Caco-2 (cell line): ENCODE measurements at regions not wholly inside any gene's neighbourhood (a gene's known extent, or its start where the extent isn't known, plus 50 kb on each side); places are given as distances from the start of the nearest gene placed in this dataset.

Experiments used
- BruUV-seq: library from RNA; stranded (reverse); fragments of 400-500 nt; replicated peaks from 2 replicates; lab custom pipeline; 2021; lab: Mats Ljungman, UMichigan
- CTCF ChIA-PET: fragments of 300-600 bp; sonication (Branson Sonifier 250); formaldehyde crosslinking; loops from one replicate; lab custom pipeline; 2022; ENCODE audit warnings: antibody characterized with exemption; lab: Charles Lee
- POLR2A ChIA-PET: fragments of 300-600 bp; sonication (Branson Sonifier 250); formaldehyde crosslinking; loops from one replicate; lab custom pipeline; 2022; ENCODE audit warnings: antibody characterized with exemption; lab: Charles Lee
- DNase-seq, 2 experiments: peaks; one replicate each; pipeline versions ENCODE4 v3.0.0 to v3.0.0-alpha.2; 2020 to 2022
- H3K27me3 ChIP-seq: replicated peaks from 2 replicates; pipeline ENCODE4 v1.6.0; 2011; ENCODE audit warnings: low read length; ENCODE audit not compliant: control insufficient read depth, insufficient read depth
- H3K36me3 ChIP-seq: 2 replicates; pipeline ENCODE4 v1.5.1; 2011; ENCODE audit warnings: low read length; ENCODE audit not compliant: control insufficient read depth, insufficient read depth
- H3K4me1 ChIP-seq: fragments of 250-450 bp; sonication (Bioruptor Pico); 2 replicates; pipeline ENCODE4 v1.5.1; 2020; ENCODE audit warnings: mild to moderate bottlenecking
- H3K4me3 ChIP-seq: 2 replicates; pipeline ENCODE4 v1.5.1; 2011; ENCODE audit warnings: low read depth, mild to moderate bottlenecking, control low read depth, low read length
- H3K9me3 ChIP-seq: fragments of 250-450 bp; sonication (Bioruptor Pico); 2 replicates; pipeline ENCODE4 v1.5.1; 2020; ENCODE audit warnings: mild to moderate bottlenecking, moderate library complexity
- H3K27ac Mint-ChIP-seq: one replicate; pipeline ENCODE4 v1.8.0; 2022; ENCODE audit warnings: mixed read lengths; ENCODE audit not compliant: unreplicated experiment
- H3K27me3 Mint-ChIP-seq: one replicate; pipeline ENCODE4 v1.8.0; 2022; ENCODE audit warnings: mixed read lengths; ENCODE audit not compliant: insufficient read depth, unreplicated experiment
- H3K36me3 Mint-ChIP-seq: one replicate; pipeline ENCODE4 v1.8.0; 2022; ENCODE audit warnings: mild to moderate bottlenecking, mixed read lengths; ENCODE audit not compliant: insufficient read depth, unreplicated experiment
- H3K4me1 Mint-ChIP-seq: one replicate; pipeline ENCODE4 v1.8.0; 2022; ENCODE audit warnings: low read depth, mixed read lengths; ENCODE audit not compliant: unreplicated experiment
- H3K4me3 Mint-ChIP-seq: one replicate; pipeline ENCODE4 v1.8.0; 2022; ENCODE audit warnings: mild to moderate bottlenecking, moderate library complexity, mixed read lengths; ENCODE audit not compliant: unreplicated experiment
- H3K9me3 Mint-ChIP-seq: one replicate; pipeline ENCODE4 v1.8.0; 2022; ENCODE audit warnings: mixed read lengths; ENCODE audit not compliant: unreplicated experiment
- intact Hi-C: fragments of 100-400 bp; cut with micrococcal nuclease; formaldehyde crosslinking; loops from one replicate; pipeline ENCODE4 v1.10.0; 2022; ENCODE audit not compliant: unreplicated experiment
- TF ChIP-seq, protein P1 (sequence below), 2 experiments: fragments of 200-600 bp in 1 of 2; IDR thresholded peaks; 1 replicate in 1 of 2; 2 replicates in 1 of 2; pipeline versions ENCODE4 v1.5.1 to v1.8.0; 2011 to 2022; ENCODE audit warnings: antibody characterized with exemption in 1 of 2, control low read depth in 1 of 2, inconsistent platforms in 1 of 2, low read depth in 1 of 2, low read length in 1 of 2, mild to moderate bottlenecking in 1 of 2, moderate library complexity in 1 of 2; ENCODE audit not compliant: insufficient read depth in 1 of 2, severe bottlenecking in 1 of 2, unreplicated experiment in 1 of 2

- no peak overlapping the region for H3K4me3 ChIP-seq
- CTCF ChIA-PET: no interaction called here
- intact Hi-C loops: no loop called here
- Mint-ChIP-seq H3K4me3 (no peak overlapping the region), H3K27me3 (peaks cover 3% of the 10 kb centered on the region), H3K4me1 (no peaks in the 10 kb centered on the region), H3K9me3 (peaks cover 30% of the 10 kb centered on the region), H3K27ac (no peak overlapping the region), H3K36me3 (no peaks in the 10 kb centered on the region)
- TF ChIP-seq, protein P1, sequence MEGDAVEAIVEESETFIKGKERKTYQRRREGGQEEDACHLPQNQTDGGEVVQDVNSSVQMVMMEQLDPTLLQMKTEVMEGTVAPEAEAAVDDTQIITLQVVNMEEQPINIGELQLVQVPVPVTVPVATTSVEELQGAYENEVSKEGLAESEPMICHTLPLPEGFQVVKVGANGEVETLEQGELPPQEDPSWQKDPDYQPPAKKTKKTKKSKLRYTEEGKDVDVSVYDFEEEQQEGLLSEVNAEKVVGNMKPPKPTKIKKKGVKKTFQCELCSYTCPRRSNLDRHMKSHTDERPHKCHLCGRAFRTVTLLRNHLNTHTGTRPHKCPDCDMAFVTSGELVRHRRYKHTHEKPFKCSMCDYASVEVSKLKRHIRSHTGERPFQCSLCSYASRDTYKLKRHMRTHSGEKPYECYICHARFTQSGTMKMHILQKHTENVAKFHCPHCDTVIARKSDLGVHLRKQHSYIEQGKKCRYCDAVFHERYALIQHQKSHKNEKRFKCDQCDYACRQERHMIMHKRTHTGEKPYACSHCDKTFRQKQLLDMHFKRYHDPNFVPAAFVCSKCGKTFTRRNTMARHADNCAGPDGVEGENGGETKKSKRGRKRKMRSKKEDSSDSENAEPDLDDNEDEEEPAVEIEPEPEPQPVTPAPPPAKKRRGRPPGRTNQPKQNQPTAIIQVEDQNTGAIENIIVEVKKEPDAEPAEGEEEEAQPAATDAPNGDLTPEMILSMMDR (IDR thresholded peaks at IDR 0.05; ENCODE audit: insufficient read depth in 1 of 2, low read depth in 1 of 2, low read length in 1 of 2, severe bottlenecking in 1 of 2, unreplicated experiment in 1 of 2): no peak
- no TSS peak for BruUV-seq
- H3K4me1 ChIP-seq: no peaks in the 10 kb centered on the region
- H3K27me3 ChIP-seq: no peaks in the 10 kb centered on the region
- POLR2A ChIA-PET: no interaction called here
- H3K36me3 ChIP-seq: no peaks in the 10 kb centered on the region
- no peak for DNase-seq
- peaks cover 8% of the 10 kb centered on the region; the same call in 1 of the 2 replicates for H3K9me3 ChIP-seq
These were observed 58.8 kb downstream of the UQCRFS1 start for GRCh38 chr19:29154163-29154562.

DNA sequence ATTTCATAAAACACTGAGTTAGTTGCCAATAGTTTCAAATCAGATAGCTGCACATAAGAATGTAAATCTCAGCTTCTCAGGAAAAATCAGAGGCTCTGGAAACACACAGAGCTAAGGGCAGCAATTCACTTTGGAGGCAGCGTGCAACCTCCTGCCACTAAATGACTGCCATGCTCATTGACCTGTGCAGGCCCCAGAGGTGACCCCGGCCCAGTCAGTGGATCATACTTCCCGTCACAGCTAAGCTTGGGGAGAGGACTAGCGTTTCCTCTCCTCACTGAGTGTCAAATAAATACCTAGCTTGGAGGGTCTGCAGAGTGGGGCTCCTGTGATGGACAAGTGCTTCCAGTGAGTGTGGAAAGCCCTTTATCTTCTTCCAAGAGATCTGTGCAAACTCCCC lies 67.2 kb downstream of the UQCRFS1 start:
- intact Hi-C loops: no loop called here
- Mint-ChIP-seq H3K9me3 (peaks cover 27% of the 10 kb centered on the region), H3K27ac (no peak overlapping the region), H3K36me3 (no peaks in the 10 kb centered on the region), H3K27me3 (no peaks in the 10 kb centered on the region), H3K4me1 (no peaks in the 10 kb centered on the region), H3K4me3 (no peak overlapping the region)
- no peaks in the 10 kb centered on the region for H3K4me1 ChIP-seq
- ChIA-PET POLR2A (no interaction called here), CTCF (no interaction called here)
- no peaks in the 10 kb centered on the region for H3K36me3 ChIP-seq
- no peaks in the 10 kb centered on the region for H3K9me3 ChIP-seq
- TF ChIP-seq, protein P1 (IDR thresholded peaks at IDR 0.05; ENCODE audit: insufficient read depth in 1 of 2, low read depth in 1 of 2, low read length in 1 of 2, severe bottlenecking in 1 of 2, unreplicated experiment in 1 of 2): no peak
- no TSS peak for BruUV-seq
- H3K4me3 ChIP-seq: no peak overlapping the region
- DNase-seq: no peak
- no peaks in the 10 kb centered on the region for H3K27me3 ChIP-seq

GRCh38 chr19:29143183-29143582 lies 69.8 kb downstream of the UQCRFS1 start:
- Histone ChIP-seq H3K4me1 (no peaks in the 10 kb centered on the region), H3K4me3 (no peak overlapping the region), H3K27me3 (no peaks in the 10 kb centered on the region), H3K9me3 (peaks cover 13% of the 10 kb centered on the region), H3K36me3 (no peaks in the 10 kb centered on the region)
- ChIA-PET POLR2A (no interaction called here), CTCF (no interaction called here)
- intact Hi-C loops: no loop called here
- Mint-ChIP-seq H3K4me1 (no peaks in the 10 kb centered on the region), H3K36me3 (no peaks in the 10 kb centered on the region), H3K27me3 (no peaks in the 10 kb centered on the region), H3K4me3 (no peak overlapping the region), H3K9me3 (peaks cover 27% of the 10 kb centered on the region), H3K27ac (no peak overlapping the region)
- DNase-seq: no peak
- TF ChIP-seq, protein P1 (IDR thresholded peaks at IDR 0.05; ENCODE audit: insufficient read depth in 1 of 2, low read depth in 1 of 2, low read length in 1 of 2, severe bottlenecking in 1 of 2, unreplicated experiment in 1 of 2): no peak
- no TSS peak for BruUV-seq
